T1000 (cell line): ENCODE measurements at regions not wholly inside any gene's neighbourhood (a gene's known extent, or its start where the extent isn't known, plus 50 kb on each side); places are given as distances from the start of the nearest gene placed in this dataset.
"Not testable (repeated sequence)": the region's sequence is repeated elsewhere in the genome, so short reads cannot be mapped to it uniquely, and the experiment has no call there.

Source experiments
- DNase-seq: peaks from one replicate; lab custom pipeline; 2025; ENCODE audit warnings: mixed read lengths; lab: John Stamatoyannopoulos, UW

DNA sequence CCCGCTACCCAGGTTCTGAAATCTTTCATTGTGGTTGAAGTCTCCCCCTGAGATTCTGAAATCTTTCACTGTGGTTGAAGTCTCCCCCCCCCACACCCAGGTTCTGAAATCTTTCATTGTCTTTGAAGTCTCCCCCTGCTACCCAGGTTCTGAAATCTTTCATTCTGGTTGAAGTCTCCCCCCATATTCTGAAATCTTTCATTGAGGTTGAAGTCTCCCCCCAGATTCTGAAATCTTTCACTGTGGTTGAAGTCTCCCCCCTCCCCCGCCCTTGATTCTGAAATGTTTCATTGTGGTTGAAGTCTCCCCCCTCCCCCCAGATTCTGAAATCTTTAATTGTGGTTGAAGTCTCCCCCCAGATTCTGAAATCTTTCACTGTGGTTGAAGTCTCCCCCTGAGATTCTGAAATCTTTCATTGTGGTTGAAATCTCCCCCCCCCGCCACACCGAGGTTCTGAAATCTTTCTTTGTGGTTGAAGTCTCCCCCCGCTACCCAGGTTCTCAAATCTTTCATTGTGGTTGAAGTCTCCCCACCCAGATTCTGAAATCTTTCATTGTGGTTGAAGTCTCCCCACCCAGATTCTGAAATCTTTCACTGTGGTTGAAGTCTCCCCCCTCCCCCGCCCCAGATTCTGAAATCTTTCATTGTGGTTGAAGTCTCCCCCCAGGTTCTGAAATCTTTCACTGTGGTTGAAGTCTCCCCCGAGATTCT lies 915.2 kb downstream of the BRD1 start:
- not testable (repeated sequence) for DNase-seq

DNA sequence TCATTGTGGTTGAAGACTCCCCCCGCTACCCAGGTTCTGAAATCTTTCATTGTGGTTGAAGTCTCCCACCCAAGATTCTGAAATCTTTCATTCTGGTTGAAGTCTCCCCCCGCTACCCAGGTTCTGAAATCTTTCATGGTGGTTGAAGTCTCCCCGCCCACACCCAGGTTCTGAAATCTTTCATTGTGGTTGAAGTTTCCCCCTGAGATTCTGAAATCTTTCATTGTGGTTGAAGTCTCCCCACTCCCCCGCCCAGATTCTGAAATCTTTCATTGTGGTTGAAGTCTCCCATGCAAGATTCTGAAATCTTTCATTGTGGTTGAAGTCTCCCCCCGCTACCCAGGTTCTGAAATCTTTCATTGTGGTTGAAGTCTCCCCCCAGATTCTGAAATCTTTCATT lies 916.0 kb downstream of the BRD1 start:
- DNase-seq: not testable (repeated sequence)

DNA sequence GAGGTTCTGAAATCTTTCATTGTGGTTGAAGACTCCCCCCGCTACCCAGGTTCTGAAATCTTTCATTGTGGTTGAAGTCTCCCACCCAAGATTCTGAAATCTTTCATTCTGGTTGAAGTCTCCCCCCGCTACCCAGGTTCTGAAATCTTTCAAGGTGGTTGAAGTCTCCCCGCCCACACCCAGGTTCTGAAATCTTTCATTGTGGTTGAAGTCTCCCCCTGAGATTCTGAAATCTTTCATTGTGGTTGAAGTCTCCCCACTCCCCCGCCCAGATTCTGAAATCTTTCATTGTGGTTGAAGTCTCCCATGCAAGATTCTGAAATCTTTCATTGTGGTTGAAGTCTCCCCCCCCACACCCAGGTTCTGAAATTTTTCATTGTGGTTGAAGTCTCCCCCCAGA lies 916.6 kb downstream of the BRD1 start:
- not testable (repeated sequence) for DNase-seq

DNA sequence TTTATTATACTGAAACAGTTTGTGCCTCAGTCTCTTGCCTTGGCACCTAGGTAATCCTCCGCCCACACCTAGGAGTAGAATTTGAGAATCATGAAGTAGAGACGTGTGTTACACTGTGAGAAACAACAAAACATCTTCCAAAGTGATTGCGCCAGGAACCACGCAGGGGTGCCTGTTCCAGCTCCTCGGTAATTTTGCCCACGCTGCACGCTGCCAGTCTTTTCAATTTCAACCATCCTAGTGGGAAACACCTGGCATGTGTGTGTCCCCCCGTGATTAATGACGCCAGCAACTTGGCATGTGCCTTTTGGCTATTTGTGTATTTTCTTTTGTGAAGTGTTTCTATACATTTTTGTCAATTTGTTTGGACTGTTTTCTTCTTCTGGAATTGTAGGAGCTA lies 919.1 kb downstream of the BRD1 start:
- DNase-seq: no peak

DNA sequence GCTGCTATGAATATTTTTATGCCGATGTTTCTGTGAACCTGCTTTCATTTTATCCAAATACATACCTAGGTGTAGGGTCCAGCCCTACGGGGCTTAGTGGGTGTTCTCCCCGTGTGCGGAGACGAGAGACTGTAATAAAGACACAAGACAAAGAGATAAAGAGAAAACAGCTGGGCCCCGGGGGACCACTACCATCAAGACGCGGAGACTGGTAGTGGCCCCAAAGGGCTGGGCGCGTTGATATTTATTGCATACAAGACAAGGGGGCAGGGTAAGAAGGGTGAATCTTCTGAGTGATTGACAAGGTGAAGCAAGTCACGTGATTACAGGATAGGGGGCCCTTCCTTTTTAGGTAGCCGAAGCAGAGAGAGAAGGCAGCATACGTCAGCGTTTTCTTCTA lies 920.1 kb downstream of the BRD1 start:
- DNase-seq: no peak

DNA sequence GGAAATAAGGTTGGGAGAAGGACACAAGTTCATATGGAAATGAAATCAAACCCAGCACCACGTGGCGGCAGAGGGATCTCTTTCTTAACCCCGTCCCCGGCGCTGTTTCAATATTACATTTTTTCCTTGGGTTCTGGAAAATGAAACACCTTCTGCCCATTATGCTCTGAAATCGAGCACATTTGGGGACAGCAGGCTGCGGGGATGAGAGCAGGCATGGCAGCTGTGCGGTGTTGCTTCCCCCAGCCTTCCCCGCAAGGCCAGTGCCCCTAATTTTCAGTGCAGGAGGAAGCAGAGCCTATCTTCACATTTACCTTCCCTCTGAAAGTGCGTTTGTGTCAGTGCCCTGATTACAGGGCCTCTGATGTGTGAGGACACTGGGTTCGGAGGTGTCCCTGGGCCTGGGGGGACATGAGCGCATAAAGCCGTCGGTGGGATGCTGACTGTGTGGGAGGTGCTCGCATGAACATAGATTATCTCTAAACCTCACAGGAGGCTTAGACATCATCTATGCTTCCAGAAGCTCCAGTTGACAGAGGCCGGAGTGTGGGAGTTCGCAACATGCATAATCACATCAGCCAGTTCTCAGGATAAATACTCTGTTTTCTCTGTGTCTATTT lies 921.3 kb downstream of the BRD1 start:
- no peak for DNase-seq

DNA sequence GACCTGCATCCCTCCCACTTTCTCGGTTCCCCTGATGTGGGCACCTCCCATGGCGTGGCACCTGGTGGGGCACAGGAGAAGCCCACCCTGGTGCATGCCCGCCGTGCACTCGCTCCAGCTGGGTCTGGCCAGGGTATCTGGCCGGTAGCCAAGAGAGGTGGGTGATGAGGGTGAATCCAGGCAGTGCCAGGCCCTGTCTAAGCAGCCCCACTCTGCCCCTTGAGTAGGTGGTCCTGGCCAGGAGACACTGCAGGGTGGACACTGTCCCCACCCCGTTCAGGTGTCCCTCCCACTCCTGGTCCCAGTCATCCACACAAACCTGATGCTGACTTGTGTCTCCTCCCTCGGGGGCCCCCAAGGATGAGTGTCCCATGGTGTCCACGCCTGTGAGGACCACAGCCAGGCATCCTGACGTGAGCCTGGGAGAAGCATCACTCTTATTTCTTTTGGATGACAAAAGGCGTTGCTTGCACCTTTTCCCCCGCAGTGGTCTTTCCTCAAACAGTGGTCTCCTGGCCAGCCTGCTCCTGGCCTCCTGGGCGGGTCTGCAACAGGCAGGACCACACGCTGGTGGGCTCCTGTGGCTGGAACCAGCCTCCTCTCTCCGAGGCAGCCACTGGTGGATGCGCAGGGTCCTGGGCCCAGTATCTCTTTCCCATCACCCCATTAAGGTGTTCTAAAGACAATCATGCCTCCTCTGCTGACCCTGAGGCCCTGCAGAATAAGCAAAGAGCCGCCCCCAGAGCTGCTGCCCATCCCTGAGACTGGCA lies 922.3 kb downstream of the BRD1 start:
- DNase-seq: no peak

DNA sequence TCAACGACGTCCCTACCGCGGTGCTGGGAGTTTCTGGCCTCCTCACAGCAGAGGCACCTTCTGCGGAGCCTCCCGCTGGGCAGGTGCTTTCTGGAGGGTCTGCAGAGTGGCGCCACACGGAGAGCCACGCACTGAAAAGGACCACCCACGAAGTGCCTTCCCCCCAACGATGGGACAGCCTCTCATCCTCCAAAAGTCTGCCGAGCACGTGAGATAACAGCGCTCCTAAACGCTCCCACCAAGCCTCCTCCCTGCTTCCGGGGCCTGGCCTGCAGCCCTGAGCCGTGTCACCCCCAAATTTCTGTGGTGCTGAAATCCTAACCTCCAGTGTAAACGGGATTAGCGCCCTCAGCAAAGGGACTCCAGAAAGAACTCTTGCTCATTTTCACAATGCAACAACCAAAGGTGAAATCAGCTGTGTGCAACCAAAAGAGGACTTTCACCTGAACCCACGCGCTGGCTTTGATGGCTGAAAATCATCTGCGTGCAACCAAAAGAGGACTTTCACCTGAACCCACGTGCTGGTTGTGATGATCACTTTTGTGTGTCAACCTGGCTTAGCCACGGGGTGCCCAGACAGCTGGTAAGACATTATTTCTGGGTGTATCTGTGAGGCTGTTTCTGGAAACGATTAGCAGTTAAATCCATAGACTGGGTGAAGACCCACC lies 924.6 kb downstream of the BRD1 start:
- DNase-seq: no peak

DNA sequence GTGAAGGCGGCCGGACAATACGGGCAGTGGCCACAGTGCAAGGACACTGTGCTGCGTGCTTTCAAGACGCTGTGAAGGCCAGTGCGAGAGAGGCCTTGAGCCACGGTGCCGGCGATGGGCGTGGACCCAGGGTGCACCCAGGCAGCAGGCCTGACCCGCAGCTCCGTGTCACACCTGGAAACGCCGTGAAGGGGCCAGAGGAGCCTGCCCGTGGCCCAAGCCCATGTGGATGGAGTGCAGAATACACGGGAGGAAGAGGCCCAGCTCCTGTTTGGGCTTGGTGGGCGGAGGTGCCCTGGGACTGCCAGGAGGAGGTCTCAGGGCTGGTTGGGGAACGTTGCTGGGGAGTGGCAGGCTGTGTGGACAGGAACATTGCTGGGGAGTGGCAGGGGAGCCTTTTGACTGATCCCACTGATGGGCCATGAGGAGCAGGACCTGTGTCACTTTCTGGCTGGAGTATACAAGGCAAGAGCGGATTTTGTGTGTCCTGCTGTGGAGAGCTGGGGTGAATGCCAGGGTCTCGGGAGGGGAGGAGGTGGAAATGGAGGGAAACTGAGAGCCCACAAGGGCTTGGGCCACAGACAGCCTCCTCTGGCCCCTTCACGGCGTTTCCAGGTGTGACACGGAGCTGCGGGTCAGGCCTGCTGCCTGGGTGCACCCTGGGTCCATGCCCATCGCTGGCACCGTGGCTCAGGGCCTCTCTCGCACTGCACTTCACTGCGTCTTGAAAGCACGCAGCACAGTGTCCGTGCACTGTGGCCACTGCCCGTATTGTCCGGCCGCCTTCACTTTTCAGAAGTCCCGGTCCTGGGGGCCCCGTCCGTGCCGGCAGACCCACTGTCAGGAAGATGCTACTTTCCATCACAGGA lies 925.4 kb downstream of the BRD1 start:
- no peak for DNase-seq

DNA sequence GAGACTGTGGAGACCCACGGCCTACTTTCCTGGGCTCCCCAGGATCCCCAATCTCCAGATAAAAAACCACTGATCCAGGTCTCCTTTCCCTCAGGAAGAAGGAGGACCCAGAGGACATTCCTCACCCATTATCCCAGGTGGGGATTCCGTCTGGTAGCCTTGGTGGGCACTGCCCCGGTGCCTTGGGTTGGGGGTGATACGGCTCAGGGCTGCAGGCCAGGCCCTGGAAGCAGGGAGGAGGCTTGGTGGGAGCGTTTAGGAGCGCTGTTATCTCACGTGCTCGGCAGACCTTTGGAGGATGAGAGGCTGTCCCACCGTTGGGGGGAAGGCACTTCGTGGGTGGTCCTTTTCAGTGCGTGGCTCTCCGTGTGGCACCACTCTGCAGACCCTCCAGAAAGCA lies 926.3 kb downstream of the BRD1 start:
- DNase-seq: no peak

DNA sequence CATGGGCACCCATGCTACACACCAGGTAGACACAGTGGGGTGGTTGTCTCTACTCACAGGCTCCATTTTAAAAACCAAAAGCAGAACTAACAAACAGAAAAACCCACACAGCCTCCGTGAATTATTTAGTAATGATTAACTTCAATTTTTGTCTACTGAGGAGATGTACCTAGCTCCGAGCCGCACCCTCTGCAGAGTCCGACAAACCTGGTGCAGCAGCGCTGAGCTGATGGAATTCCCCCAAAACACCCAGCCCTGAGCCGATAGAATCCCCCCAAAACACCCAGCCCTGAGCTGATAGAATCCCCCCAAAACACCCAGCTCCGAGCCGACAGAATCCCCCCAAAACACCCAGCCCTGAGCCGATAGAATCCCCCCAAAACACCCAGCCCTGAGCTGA lies 927.0 kb downstream of the BRD1 start:
- no peak for DNase-seq

DNA sequence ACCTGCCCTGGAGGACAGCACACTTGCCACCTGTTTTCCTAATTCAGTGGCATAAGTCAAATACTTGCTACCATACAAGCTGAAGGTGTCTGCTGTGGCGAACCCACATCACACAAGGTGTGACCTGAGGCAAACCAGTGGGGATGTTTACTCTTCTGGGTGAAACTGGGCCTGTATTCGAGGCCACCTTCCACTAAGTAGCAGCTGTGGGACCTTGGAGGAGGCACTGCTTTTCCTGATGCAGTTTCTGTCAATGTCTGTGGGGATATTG lies 927.4 kb downstream of the BRD1 start:
- no peak for DNase-seq

DNA sequence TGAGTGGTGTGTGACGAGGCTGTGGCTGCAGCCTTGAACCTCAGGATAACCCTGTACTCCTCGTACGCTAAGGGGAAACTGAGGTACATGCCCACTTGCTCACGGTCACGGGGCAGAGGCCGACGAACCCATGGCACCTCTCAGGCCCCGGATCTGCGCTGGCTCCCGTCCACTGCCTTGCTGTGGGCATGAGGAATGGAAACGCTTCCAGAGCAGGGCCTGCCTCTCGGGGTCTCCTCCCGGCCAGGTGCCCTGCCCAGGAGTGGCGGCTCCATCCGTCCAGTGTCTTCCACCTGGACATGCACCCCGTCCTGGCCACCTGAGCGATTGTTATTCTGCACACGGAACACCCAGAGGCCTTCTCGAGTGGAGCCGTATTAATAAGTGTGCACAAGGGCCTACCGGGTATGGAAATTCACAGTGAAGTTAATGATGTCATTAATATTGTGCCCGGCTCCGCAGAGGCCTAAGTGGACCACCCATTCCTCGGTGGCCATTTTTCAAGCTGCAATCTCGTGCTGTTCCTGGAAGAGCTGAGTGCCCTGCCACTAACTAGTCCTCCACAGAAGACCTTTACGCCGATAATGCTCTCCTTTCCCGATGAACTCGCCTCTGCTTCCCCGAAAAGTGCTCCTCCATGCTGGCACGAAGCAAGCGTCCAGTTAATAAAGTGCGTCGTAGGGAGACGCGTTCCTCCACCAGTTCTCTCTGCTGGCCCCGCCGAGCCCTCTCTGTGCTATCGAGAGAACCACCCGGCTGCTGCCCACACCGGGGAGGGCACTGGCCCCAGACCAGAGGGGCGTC lies 927.9 kb downstream of the BRD1 start:
- DNase-seq: no peak

DNA sequence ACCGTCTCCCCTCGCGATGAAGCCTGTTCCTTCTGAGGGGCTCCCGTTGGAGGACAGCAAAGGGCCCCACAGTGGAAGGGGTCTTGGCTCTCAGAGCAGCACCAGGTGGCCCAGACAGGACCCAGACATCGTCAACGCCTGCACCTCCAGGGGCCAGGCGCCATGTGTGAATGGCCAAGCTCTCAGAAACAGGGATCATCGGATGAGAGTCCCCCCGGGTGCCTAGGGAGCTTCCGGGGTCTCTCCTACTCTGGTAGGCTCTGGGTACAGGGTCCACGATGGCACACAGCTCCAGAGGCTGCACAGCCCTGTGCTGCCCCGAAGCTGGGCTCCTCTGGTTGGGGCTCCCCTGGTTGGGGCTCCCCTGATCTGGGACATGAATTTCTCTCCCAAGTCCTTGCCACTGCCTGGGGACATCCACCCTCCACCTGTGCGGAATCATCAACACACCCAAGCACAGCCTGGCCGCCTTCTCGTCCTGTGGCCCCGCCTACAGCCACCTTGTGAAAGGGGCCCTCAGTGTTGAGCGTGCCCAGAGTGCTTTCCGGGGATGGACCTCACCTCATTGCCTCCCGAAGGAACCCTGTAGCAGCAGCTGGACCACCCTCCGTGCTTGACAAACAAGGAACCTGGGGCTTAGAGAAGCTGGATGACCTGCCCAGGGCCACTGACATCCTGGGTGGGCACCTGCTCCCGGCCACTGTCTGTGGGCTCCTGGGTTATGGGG lies 929.0 kb downstream of the BRD1 start:
- DNase-seq: no peak

DNA sequence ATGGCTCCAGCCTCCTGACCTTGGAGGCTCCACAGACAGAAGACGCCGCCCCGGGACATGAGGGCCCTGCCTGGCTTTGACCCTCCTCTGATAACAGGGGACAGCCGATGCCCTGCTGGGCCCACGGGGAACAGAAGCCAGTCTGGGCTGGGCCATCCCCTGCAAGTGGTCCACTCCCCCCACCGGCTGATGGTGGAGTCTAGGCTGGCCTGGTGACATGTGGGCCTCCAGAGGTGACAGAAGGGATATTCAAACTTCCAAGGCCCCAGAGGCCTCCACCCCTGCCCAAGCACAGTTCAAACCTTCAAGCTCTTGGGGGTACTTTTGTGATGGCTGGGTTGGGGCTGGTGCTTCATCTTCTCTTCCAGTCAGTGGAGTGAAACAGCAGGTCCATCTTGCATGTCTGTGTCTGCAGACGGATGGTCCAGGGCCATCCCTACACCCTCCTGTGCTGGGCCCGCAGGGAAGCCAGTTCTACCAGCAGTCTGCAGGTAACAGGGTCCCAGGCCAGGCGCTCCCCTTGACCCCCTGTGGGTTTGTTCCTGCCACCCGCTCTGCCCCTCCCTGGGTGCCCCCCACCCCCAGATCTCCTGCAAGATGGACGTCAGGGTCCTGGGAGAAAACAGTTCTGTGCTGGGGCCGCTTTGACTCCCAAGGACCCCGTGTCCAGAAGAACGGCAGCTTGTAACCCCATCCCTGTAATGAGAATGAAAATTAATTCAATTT lies 929.9 kb downstream of the BRD1 start:
- no peak for DNase-seq

DNA sequence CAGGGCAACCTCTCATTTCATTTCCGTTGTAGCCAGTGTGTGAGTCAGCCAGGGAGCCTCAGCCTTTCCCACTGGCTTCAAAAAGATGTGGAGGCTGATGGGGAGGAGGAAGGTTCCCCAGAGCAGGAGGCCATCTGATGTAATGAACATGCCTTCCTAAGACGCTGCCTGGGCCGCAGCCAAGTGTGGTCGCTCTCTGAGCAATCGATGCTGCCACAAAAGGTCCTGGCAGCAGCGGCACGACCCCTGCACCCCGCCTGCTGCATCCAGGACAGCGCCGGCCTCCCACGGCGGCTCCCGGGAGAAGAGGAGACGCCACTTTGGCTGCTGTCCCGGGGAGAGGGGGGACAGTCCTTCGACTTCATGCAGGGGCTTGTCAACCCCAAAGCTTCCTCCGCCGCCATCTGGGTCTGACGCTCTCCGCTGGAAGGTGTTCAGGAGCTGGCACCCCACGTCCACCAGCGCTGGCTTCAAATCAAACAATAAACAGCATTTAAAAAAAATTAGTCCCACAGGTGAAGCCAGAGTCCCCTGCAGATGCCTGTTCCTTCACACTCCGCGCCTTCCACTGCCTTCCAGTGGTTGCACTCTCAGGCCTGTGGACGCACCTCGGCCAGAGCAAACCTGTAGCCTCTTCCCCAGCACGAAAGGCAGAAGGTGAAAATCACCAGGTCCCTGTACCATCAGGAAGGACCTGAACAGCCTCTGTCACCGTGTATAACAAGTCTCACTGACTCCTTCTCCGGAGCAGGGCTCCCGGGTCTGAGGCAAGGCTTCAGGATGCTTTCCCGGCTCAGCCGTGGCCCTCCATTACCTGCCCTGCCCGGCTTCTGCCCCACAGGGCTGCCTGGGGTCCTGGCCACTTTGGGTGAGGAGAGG lies 930.7 kb downstream of the BRD1 start:
- no peak for DNase-seq

DNA sequence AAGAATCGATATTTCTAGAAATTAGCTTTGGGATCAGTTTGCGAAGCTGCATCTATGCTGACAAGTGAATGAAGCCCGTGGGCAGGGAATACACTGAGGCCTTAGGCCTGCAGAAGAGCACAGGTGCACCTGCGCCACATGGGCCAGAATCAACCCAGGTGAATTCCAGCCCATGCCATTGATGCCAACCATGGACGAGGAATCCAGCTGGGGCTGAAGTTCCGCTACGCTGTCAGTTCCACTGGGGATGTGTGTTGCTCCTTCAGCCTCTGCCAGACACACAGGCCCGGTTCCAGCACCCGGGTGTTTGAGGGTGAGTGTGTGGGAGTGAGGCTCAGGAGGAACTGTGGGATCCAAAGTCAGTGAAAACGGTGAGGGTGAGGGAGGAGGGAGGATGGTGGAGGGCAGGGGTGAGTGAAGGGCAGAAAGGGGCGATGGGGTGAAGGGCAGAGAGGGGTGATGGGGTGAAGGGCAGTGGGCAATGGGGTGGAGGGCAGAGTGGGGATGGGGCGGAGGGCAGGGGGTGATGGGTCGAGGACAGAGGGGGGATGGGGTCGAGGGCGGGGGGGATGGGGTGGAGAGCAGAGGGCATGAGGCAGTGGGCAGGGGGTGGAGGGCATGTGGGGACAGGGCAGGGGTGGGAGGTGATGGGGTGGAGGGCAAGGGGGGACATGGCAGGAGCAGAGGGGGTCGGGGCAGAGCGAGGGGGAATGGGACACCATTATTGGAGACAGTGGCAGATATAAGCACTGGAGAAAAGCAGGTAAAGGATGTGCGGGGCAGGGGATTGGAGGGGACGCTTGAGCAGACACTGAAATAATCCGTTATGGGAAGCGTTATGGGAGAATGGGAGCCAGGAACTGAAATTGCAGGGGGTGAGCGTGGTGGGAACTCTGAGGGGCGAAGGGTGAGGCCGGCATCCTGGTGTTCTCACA lies 931.6 kb downstream of the BRD1 start:
- DNase-seq: no peak

DNA sequence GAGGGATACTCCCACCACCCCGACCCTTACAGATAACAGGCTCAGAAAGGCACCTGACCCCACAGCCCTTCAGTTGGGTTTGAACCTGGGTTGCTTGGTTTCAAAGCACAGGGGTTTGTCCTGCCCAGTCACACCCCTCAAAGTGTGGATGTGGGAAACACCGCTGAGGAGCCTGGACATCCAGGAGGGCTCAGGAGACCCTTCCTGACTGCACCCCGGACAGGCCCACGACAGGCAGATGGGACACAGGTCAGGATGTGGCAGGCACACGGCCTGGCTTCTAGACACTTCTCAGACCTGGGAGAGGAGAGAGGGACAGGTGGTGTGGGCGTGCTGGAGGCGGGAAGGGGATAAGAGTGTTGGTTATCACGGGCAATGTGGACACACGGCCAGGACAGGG lies 932.3 kb downstream of the BRD1 start:
- no peak for DNase-seq
